Right lobe of liver (tissue), 4 donors: ENCODE measurements at regions not wholly inside any gene's neighbourhood (a gene's known extent, or its start where the extent isn't known, plus 50 kb on each side); places are given as distances from the start of the nearest gene placed in this dataset.
"Not testable (repeated sequence)": the region's sequence is repeated elsewhere in the genome, so short reads cannot be mapped to it uniquely, and the experiment has no call there.

Source experiments
- CTCF ChIP-seq, 4 donors: fragments of 200-600 bp in 3 of 4; fragments of 450-650 bp in 1 of 4; IDR thresholded peaks; one replicate each; pipeline versions ENCODE4 v1.5.1 to v1.8.0; 2016 to 2022; ENCODE audit warnings: antibody characterized with exemption in 4 of 4, mild to moderate bottlenecking in 2 of 4
- POLR2A ChIP-seq: fragments of 450-650 bp; IDR thresholded peaks from one replicate; pipeline ENCODE4 v1.6.1; 2017; ENCODE audit warnings: antibody characterized with exemption, mild to moderate bottlenecking
- donor health status: DM: no; HTN: no; CAD: no.
- donor health status: DM: no; HTN: no; CAD: no.
- donor health status: DM: no; HTN: yes; CAD: no.

- not testable (repeated sequence) for TF ChIP-seq CTCF (IDR thresholded peaks at IDR 0.05); POLR2A
These were observed 291.7 kb upstream of the ZNF322 start for GRCh38 chr6:26951211-26951610.
